ENCODE measurements at regions not wholly inside any gene's neighbourhood (a gene's known extent, or its start where the extent isn't known, plus 50 kb on each side); places are given as distances from the start of the nearest gene placed in this dataset.

- Histone ChIP-seq H3K36me3 (ENCODE audit: control insufficient read depth, insufficient read depth, low read length) (no peaks in the 10 kb centered on the region), H3K4me3 (ENCODE audit: low read depth, low read length) (no peak overlapping the region), H3K27me3 (ENCODE audit: control insufficient read depth, insufficient read depth, low read length) (peaks cover 2% of the 10 kb centered on the region)
- TF ChIP-seq CTCF (IDR thresholded peaks at IDR 0.05; ENCODE audit: insufficient read depth, low read length, poor library complexity, severe bottlenecking): no peak
- DNase-seq (ENCODE audit: low read depth): no peak
Measured at GRCh38 chr5:168153876-168154270, 137.6 kb upstream of the WWC1 start.

GRCh38 chr5:168155585-168155984 is 135.9 kb upstream of the WWC1 start:
- no peaks in the 10 kb centered on the region for H3K36me3 ChIP-seq (ENCODE audit: control insufficient read depth, insufficient read depth, low read length)
- no peak for TF ChIP-seq CTCF (IDR thresholded peaks at IDR 0.05; ENCODE audit: insufficient read depth, low read length, poor library complexity, severe bottlenecking)
- H3K27me3 ChIP-seq (ENCODE audit: control insufficient read depth, insufficient read depth, low read length): no peaks in the 10 kb centered on the region
- no peak for DNase-seq (ENCODE audit: low read depth)
- no peak overlapping the region for H3K4me3 ChIP-seq (ENCODE audit: low read depth, low read length)

GRCh38 chr5:168156170-168156569 is 135.3 kb upstream of the WWC1 start:
- H3K27me3 ChIP-seq (ENCODE audit: control insufficient read depth, insufficient read depth, low read length): no peaks in the 10 kb centered on the region
- no peak overlapping the region for H3K4me3 ChIP-seq (ENCODE audit: low read depth, low read length)
- H3K36me3 ChIP-seq (ENCODE audit: control insufficient read depth, insufficient read depth, low read length): no peaks in the 10 kb centered on the region
- no peak for DNase-seq (ENCODE audit: low read depth)
- no peak for TF ChIP-seq CTCF (IDR thresholded peaks at IDR 0.05; ENCODE audit: insufficient read depth, low read length, poor library complexity, severe bottlenecking)

- TF ChIP-seq CTCF (IDR thresholded peaks at IDR 0.05; ENCODE audit: insufficient read depth, low read length, poor library complexity, severe bottlenecking): no peak
- Histone ChIP-seq H3K4me3 (ENCODE audit: low read depth, low read length) (no peak overlapping the region), H3K36me3 (ENCODE audit: control insufficient read depth, insufficient read depth, low read length) (no peaks in the 10 kb centered on the region), H3K27me3 (ENCODE audit: control insufficient read depth, insufficient read depth, low read length) (no peaks in the 10 kb centered on the region)
- DNase-seq (ENCODE audit: low read depth): no peak
Measured at GRCh38 chr5:168157141-168157540, 134.3 kb upstream of the WWC1 start.

- Histone ChIP-seq H3K36me3 (ENCODE audit: control insufficient read depth, insufficient read depth, low read length) (no peaks in the 10 kb centered on the region), H3K27me3 (ENCODE audit: control insufficient read depth, insufficient read depth, low read length) (no peaks in the 10 kb centered on the region), H3K4me3 (ENCODE audit: low read depth, low read length) (no peak overlapping the region)
- no peak for TF ChIP-seq CTCF (IDR thresholded peaks at IDR 0.05; ENCODE audit: insufficient read depth, low read length, poor library complexity, severe bottlenecking)
- no peak for DNase-seq (ENCODE audit: low read depth)
Measured at GRCh38 chr5:168159425-168159824, 132.0 kb upstream of the WWC1 start.

GRCh38 chr5:168162464-168162863 is 129.0 kb upstream of the WWC1 start:
- no peaks in the 10 kb centered on the region for H3K27me3 ChIP-seq (ENCODE audit: control insufficient read depth, insufficient read depth, low read length)
- H3K36me3 ChIP-seq (ENCODE audit: control insufficient read depth, insufficient read depth, low read length): no peaks in the 10 kb centered on the region
- H3K4me3 ChIP-seq (ENCODE audit: low read depth, low read length): no peak overlapping the region
- DNase-seq (ENCODE audit: low read depth): no peak
- TF ChIP-seq CTCF (IDR thresholded peaks at IDR 0.05; ENCODE audit: insufficient read depth, low read length, poor library complexity, severe bottlenecking): no peak

All from kidney epithelial cell (primary cell).